GM21360 (cell line): ENCODE measurements at regions not wholly inside any gene's neighbourhood (a gene's known extent, or its start where the extent isn't known, plus 50 kb on each side); places are given as distances from the start of the nearest gene placed in this dataset.
"Not testable (repeated sequence)": the region's sequence is repeated elsewhere in the genome, so short reads cannot be mapped to it uniquely, and the experiment has no call there.

ENCODE experiments used
- ATAC-seq: cut with Tn5 transposase; IDR thresholded peaks from one replicate; pipeline ENCODE4 v1.9.1; 2021; ENCODE audit warnings: mild to moderate bottlenecking, moderate library complexity; ENCODE audit not compliant: unreplicated experiment

DNA sequence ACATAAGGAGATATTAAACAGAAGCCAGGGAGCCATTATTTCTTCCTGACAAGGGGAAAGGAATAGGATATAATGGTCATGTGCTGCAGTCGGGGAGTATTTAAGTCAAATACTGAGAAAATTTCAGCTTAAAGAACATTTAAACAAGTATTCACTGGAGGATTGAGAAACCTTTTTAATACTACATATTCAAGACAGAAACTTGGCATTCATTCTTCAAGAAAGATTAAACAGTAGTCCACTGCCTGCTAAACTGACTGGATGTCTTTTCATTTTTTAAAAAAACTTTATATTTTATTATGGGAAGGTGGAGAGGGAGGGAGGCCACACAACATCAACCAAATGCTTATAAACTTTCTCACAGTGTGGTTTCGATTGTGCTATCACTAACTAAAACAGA is 107.4 kb upstream of the CBLB start:
- ATAC-seq = no peak

- ATAC-seq = no peak
Observed at GRCh38 chr3:105979961-105980360, 111.1 kb upstream of the CBLB start.

DNA sequence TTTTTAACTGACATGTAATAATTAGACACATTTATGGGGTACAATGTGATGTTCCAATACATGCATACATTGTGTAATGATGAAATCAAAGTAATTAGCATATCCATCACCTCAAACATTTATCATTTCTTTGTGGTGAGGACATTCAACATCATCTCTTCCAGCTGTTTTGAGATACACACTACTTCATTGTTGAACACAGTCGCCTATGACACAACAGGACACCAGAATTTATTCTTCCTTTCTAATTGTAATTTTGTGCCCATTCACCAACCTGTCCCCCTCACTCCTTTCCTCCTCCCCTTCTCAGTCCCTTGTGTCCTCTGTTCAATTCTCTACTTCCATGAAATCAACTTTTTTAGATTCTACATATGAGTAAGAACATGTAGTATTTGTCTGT is 113.4 kb upstream of the CBLB start:
- no peak for ATAC-seq

GRCh38 chr3:105984837-105985236 is 116.0 kb upstream of the CBLB start:
- no peak for ATAC-seq

- not testable (repeated sequence) for ATAC-seq
Observed at GRCh38 chr3:105986343-105986742, 117.5 kb upstream of the CBLB start.

DNA sequence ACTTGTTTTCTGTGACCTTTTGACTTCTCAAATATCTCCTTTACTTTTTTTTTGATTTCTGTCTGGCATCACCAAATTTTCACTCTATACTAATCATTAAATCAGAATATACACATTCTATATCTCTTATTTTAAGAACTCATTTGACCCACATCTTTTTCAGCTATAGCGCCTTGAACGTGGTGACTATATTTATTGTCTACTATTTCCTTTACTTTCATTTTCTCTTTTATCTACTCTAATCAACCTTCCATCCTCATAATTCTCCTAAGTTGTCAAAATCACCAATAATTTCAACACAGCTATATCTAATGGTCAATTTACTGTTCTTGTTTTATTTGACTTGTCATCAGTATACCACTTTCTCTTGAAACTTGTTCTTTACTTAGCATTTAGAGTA is 119.0 kb upstream of the CBLB start:
- no peak for ATAC-seq

DNA sequence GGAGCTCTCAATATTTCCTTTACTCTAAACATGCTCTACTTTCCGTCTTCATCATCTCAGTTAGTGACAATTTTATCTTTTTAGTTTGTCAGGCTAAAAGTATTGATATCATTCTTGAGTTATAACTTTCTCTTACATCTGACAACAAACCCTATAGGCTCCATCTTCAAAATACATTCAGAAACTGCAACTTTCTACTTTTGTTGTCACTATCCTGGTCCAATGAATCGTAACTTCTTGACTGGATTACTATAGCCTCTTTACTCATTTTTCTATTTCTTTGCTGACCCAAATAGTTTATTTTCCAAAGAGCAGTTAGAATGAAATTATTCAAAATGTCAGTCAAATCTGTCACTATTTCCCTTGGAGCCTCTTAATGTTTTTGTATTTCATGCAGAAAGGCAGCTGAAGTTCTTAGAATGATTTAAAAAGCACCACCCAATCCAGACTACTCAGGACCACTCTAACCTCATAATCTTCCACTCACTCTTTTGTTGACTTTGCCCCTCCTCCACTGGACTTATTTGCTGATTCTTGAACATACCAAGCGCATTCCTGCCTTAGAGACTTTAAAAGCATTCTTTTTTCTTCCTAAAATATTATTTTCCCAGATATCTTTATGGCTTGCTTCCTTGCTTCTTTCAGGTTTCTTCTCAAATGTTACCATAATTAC is 119.9 kb upstream of the CBLB start:
- ATAC-seq = no peak

GRCh38 chr3:105996781-105997180 is 128.0 kb upstream of the CBLB start:
- ATAC-seq = no peak

DNA sequence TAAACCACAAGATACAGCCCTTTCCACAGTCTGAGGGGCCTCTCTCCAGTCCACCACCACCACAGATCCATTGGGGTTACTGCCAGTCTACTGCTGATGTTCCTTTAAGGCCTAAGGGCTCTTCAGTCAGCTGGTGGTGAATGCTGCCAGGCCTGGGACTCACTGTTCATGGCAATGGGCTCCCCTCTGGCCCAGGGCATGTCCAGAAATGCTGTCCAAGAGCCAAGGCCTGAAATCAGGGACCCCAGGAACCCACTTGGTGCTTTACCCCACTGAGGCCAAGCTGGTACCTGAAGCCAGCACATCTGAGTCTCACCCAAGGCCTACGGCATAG is 128.6 kb upstream of the CBLB start:
- no peak for ATAC-seq

- no peak for ATAC-seq
Observed at GRCh38 chr3:105997800-105998526, 129.2 kb upstream of the CBLB start.

- no peak for ATAC-seq
Observed at GRCh38 chr3:105999856-106000255, 131.0 kb upstream of the CBLB start.

DNA sequence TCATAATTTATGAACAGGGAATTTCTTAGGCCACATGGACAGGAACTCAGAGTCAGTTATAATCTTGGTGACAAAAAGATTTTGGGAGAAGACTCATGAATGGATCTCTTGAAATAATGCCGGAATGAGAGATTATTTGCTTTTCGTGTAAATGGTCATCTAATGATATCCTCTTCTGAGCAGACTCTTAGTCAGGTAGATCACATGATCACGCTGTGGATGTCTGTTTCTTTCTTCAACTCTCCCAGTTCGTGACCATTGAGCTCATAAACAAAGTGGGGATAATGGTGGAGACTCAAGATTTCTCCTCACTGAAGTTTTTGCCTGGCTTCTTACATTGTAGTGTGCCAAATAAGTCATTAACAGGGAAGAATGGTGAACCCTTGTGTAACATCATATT is 133.1 kb upstream of the CBLB start:
- no peak for ATAC-seq

DNA sequence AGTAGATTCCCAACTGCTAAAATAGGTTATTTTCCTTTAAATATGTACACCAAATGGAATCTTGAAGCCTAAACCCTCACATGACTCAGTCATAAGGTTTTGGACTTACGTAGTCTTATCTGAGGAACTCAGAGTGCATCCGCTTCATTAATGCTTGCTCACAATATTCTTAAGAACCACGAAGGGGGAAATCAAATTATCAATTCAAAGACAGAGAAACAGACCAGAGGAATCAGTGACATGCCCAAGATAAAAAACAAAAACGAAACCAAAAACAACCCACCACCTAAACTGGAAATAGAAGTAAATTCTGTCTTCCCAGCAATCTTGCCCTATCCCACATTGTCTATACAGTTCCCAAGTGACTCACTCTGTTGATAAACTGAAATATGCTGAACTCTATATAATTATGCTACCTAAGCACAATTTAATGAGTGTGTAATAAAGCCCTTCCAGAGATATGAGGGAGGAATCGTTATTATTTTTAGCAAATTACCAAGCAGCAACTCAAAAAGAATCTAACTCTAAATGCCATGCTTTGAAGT is 135.4 kb upstream of the CBLB start:
- no peak for ATAC-seq

DNA sequence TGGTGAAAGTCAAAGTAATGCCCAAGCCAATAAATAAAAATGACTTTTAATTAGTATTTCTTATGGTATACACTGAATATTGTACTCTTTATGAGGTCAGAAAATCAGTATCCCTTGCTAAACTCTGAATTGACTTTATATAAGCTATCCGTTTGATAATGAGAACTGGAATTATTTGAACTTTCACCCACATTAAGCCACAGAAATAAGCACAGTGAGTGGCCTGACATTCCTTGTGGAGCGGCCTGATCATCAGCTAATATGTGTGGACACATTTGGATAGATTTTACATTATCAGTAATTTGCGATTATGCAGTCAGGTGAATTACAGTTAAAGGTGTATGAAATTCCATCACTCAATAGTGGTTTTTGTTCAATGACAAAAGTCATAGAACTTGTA is 136.0 kb upstream of the CBLB start:
- no peak for ATAC-seq

GRCh38 chr3:106006001-106006400 is 137.2 kb upstream of the CBLB start:
- no peak for ATAC-seq

DNA sequence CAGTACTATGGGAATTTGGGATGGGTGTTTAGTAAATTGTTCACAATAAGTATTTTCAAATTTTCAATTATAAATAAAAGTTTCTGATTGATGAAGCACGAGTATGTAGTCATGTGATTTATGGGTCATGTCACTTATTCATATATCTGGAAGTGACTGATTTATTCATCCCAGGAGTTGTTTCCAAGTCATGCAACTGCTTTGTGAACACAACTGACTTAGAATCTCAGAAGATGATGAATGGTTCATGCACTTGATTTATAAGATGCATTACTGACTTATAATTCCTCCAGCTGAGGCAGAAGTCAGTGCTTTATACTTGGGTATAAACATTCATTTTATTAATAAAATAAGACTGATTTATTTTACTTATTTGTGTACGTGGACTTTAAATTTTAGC is 137.8 kb upstream of the CBLB start:
- no peak for ATAC-seq

- no peak for ATAC-seq
Observed at GRCh38 chr3:106007512-106007911, 138.7 kb upstream of the CBLB start.

DNA sequence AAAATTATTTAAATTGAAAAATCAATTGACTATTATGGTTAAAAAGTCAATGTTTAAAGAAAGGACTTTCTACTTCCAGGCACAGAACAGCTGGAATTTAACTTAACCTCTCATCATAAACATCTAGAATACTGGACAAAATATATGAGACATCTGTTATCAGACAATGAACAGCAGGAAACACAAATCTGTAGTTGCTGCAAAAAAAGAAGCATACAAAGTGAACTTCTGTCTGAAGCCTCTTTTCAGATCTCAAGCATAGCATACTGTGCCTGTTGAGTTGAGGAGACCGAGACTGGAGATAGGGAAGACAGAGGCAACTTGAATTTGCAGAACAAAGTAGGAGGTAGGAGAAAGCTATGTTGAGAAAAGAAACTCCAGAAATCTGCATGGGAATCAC is 140.0 kb upstream of the CBLB start:
- ATAC-seq = no peak

GRCh38 chr3:106010829-106011228 is 142.0 kb upstream of the CBLB start:
- ATAC-seq = no peak

- ATAC-seq = no peak
Observed at GRCh38 chr3:106013971-106014370, 145.2 kb upstream of the CBLB start.

- no peak for ATAC-seq
Observed at GRCh38 chr3:106014518-106014917, 145.7 kb upstream of the CBLB start.

GRCh38 chr3:106014971-106015370 is 146.2 kb upstream of the CBLB start:
- no peak for ATAC-seq

- no peak for ATAC-seq
Observed at GRCh38 chr3:106018102-106018501, 149.3 kb upstream of the CBLB start.
